SU-DHL-6 (cell line): ENCODE measurements at regions not wholly inside any gene's neighbourhood (a gene's known extent, or its start where the extent isn't known, plus 50 kb on each side); places are given as distances from the start of the nearest gene placed in this dataset.

Experiments
- H2AFZ ChIP-seq: fragments of 200-600 bp; sonication (generic); 2 replicates; pipeline ENCODE4 v1.6.1; 2014; ENCODE audit warnings: low read depth, mild to moderate bottlenecking, moderate library complexity, mixed read lengths, antibody characterized with exemption, low read length; ENCODE audit not compliant: severe bottlenecking
- H3F3A ChIP-seq: fragments of 200-600 bp; shearing (Covaris generic); 2 replicates; pipeline ENCODE4 v1.6.0; 2016; ENCODE audit warnings: antibody characterized with exemption, mild to moderate bottlenecking; ENCODE audit not compliant: insufficient read depth
- H3K27ac ChIP-seq: fragments of 200-600 bp; sonication (generic); 2 replicates; pipeline ENCODE4 v1.5.1; 2016; ENCODE audit warnings: low read depth, mild to moderate bottlenecking, low read length, moderate library complexity, mixed read lengths
- H3K27me3 ChIP-seq: fragments of 200-600 bp; sonication (generic), shearing (Covaris generic); 2 replicates; pipeline ENCODE4 v1.6.0; 2014; ENCODE audit warnings: mild to moderate bottlenecking, low read length
- H3K36me3 ChIP-seq: fragments of 200-600 bp; sonication (generic); 2 replicates; pipeline ENCODE4 v1.6.1; 2014; ENCODE audit warnings: mild to moderate bottlenecking, low read length, mixed read lengths
- H3K4me2 ChIP-seq: fragments of 300-600, 200-600 bp; shearing (Covaris generic), sonication (generic); 2 replicates; pipeline ENCODE4 v1.6.0; 2014; ENCODE audit warnings: low read length, low read depth, mild to moderate bottlenecking; ENCODE audit not compliant: poor library complexity, severe bottlenecking
- H3K4me3 ChIP-seq: fragments of 200-600 bp; sonication (generic); 2 replicates; pipeline ENCODE4 v1.5.1; 2014; ENCODE audit warnings: antibody characterized with exemption, low read length, mild to moderate bottlenecking, mixed read lengths; ENCODE audit not compliant: insufficient read depth, poor library complexity, severe bottlenecking
- H3K79me2 ChIP-seq: fragments of 200-600 bp; sonication (generic); 2 replicates; pipeline ENCODE4 v1.6.1; 2014; ENCODE audit warnings: mild to moderate bottlenecking, low read length, moderate library complexity; ENCODE audit not compliant: insufficient read depth
- H3K9ac ChIP-seq: fragments of 200-600 bp; sonication (generic); 2 replicates; pipeline ENCODE4 v1.7.0; 2014; ENCODE audit warnings: mild to moderate bottlenecking, low read length
- H3K9me2 ChIP-seq: fragments of 200-600 bp; sonication (generic); replicated peaks from 2 replicates; pipeline ENCODE4 v1.6.1; 2014; ENCODE audit warnings: low read length; ENCODE audit not compliant: insufficient read depth
- H3K9me3 ChIP-seq: fragments of 200-600 bp; sonication (generic); 2 replicates; pipeline ENCODE4 v1.6.1; 2014; ENCODE audit warnings: low read length, mixed read lengths; ENCODE audit not compliant: insufficient read depth
- H4K20me1 ChIP-seq: fragments of 200-600 bp; sonication (generic); 2 replicates; pipeline ENCODE4 v1.6.1; 2014; ENCODE audit warnings: low read depth, mild to moderate bottlenecking, antibody characterized with exemption, low read length, moderate library complexity, mixed read lengths
- CTCF ChIP-seq: fragments of 200-600 bp; sonication (generic); IDR thresholded peaks from one replicate; pipeline ENCODE4 v1.5.1; 2017; ENCODE audit warnings: antibody characterized with exemption, mild to moderate bottlenecking, low read length, moderate library complexity; ENCODE audit not compliant: insufficient read depth, poor library complexity, severe bottlenecking
- EZH2phosphoT487 ChIP-seq: fragments of 200-600 bp; sonication (generic), shearing (Covaris generic); conservative IDR thresholded peaks from 2 replicates; pipeline ENCODE4 v1.6.1; 2018; ENCODE audit warnings: mild to moderate bottlenecking, antibody characterized with exemption, low read length, moderate library complexity, mixed read lengths

- Histone ChIP-seq H4K20me1 (no peaks in the 10 kb centered on the region), H3K79me2 (no peaks in the 10 kb centered on the region), H3K4me2 (no peak overlapping the region), H2AFZ (no peak overlapping the region), H3F3A (no peaks in the 10 kb centered on the region), H3K36me3 (no peaks in the 10 kb centered on the region), H3K4me3 (no peak overlapping the region), H3K9me3 (no peaks in the 10 kb centered on the region), H3K9ac (no peak overlapping the region), H3K9me2 (no peaks in the 10 kb centered on the region), H3K27ac (no peak overlapping the region), H3K27me3 (no peaks in the 10 kb centered on the region)
- no peak for TF ChIP-seq CTCF
- TF ChIP-seq EZH2phosphoT487 = no peak
Measured at GRCh38 chr12:97267594-97268202, 194.9 kb upstream of the RMST start.

GRCh38 chr12:97272471-97272870, 190.1 kb upstream of the RMST start:
- H3K4me3 ChIP-seq = no peak overlapping the region
- no peak overlapping the region for H3K4me2 ChIP-seq
- H3K9me3 ChIP-seq = no peaks in the 10 kb centered on the region
- H3F3A ChIP-seq = no peaks in the 10 kb centered on the region
- no peaks in the 10 kb centered on the region for H3K79me2 ChIP-seq
- no peaks in the 10 kb centered on the region for H3K27me3 ChIP-seq
- H2AFZ ChIP-seq = no peak overlapping the region
- no peak overlapping the region for H3K9ac ChIP-seq
- H4K20me1 ChIP-seq = no peaks in the 10 kb centered on the region
- TF ChIP-seq EZH2phosphoT487 = no peak
- no peak for TF ChIP-seq CTCF
- H3K27ac ChIP-seq = no peak overlapping the region
- H3K36me3 ChIP-seq = no peaks in the 10 kb centered on the region
- no peaks in the 10 kb centered on the region for H3K9me2 ChIP-seq

- Histone ChIP-seq H2AFZ (no peak overlapping the region), H3K9me2 (no peaks in the 10 kb centered on the region), H3F3A (no peaks in the 10 kb centered on the region), H3K27ac (no peak overlapping the region), H3K79me2 (no peaks in the 10 kb centered on the region), H3K9ac (no peak overlapping the region), H3K36me3 (no peaks in the 10 kb centered on the region), H3K4me2 (no peak overlapping the region), H4K20me1 (no peaks in the 10 kb centered on the region), H3K4me3 (no peak overlapping the region), H3K9me3 (no peaks in the 10 kb centered on the region), H3K27me3 (no peaks in the 10 kb centered on the region)
- no peak for TF ChIP-seq CTCF
- TF ChIP-seq EZH2phosphoT487 = no peak
Measured at GRCh38 chr12:97274386-97274785, 188.2 kb upstream of the RMST start.
